GM12872 (cell line): ENCODE measurements at regions not wholly inside any gene's neighbourhood (a gene's known extent, or its start where the extent isn't known, plus 50 kb on each side); places are given as distances from the start of the nearest gene placed in this dataset.

Experiments
- CTCF ChIP-seq: IDR thresholded peaks from 3 replicates; pipeline ENCODE4 v1.5.1; 2011; ENCODE audit warnings: low read depth, mild to moderate bottlenecking, low read length, moderate library complexity; ENCODE audit not compliant: insufficient read depth

DNA sequence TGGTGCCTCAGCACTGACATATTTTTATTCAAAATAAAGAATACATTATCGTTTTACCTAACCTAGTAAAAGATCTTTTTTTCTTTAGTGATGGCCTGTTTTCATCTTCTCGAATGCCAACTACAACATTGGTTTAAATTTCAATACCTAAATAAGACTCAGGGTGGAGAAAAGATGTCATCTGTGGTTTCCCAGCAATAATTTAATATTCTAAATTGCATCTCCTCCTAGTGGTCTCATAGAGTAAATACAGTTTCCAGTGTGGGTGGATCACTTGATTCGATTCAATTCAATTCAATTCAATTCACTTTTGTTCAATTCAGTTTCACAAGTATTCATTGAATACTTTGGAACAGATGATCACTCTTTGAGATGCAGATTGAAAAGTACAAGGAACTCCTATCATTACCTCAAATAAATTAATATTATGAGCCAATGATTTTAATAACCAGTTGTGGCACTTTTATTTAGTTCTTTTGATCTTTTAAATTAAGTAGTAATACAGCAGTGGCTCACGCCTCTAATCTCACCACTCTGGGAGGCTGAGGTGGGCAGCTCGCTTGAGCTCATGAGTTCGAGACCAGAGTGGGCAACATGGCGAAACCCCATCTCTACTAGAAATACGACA lies 427.2 kb downstream of the FAT4 start:
- peak; percentile 39; the same call in 1 of the 3 replicates for TF ChIP-seq CTCF

GRCh38 chr4:125744891-125745364 lies 430.2 kb downstream of the FAT4 start:
- TF ChIP-seq CTCF, result no peak

- no peak for TF ChIP-seq CTCF
Observed at GRCh38 chr4:125749354-125749753, 434.6 kb downstream of the FAT4 start.

DNA sequence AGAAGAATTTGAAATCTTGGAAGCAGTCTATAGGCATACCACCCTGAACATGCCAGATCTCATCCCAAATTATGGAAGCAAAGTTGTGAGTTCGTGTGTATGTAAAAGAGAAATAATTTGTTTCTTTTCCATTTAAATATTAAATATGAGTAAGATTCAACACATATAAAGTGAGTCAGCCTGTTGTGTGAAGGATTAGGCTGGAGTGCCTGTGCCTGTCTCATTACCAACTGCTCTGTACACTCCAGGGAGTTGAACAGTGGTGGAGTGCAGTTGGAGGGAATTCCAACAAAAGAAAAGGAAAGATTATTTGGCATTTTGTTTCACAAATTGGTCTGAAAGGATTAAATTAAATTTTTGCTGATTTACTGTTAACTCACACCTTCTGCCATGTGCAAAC lies 435.6 kb downstream of the FAT4 start:
- no peak for TF ChIP-seq CTCF

DNA sequence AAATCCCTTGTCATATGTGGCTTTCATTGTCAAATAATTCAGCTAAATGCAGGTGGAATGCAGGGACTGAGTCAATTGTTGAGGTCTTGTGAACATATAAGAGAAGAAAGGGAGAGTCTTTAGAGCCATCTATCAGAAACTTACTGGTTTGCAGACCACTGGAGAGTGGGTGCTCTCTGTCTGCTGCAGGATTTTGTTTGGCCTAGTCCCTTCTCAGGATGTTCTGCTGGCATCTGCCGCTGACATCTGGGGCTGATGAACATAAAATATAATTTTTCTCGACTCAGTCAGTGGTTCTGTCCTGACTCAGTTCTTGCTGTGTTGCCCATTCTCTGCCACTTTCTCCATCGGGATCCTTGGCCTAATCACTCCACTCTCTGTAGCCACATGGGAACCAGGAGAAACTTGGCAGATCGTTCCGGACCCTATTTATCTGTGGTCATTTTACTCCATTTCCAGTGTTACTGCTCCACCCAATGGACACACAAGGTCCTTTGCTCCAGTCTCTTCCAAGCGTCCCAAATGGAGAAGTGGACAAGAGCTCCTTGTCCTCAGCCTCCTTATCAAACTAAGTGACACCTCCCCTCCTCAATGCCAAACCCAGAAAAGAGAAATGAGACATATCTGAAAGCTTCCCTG lies 436.2 kb downstream of the FAT4 start:
- no peak for TF ChIP-seq CTCF

- no peak for TF ChIP-seq CTCF
Observed at GRCh38 chr4:125758438-125758837, 443.7 kb downstream of the FAT4 start.

DNA sequence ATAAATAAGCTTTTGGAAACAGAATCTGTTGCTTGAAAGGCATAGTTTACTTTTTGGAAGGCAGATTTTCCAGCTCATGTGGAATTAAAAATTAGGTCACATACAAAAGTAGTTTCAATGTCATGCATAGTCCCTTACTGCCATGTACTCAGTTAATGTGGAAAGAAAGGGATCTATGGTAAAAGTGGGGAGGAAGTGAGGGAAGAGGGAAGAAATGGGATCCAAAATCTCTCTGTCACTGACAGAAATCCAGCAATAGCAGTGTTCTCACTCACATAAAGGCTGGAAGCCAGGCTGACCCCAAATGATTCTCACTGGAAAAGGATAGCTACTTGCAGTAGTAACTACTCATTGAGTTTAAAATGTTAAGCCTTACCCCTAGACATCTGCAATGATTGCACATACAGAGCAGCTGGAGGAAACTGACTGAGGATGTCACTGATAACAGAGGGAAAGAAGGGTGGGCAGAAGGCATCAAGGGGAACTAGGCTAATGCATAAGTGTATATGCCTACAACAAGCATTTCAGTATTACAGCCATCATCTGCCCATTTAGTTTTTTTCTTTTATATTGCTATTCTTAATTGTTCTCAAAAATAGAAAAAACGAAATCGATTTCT lies 445.6 kb downstream of the FAT4 start:
- no peak for TF ChIP-seq CTCF
